A673 (cell line): ENCODE measurements at regions not wholly inside any gene's neighbourhood (a gene's known extent, or its start where the extent isn't known, plus 50 kb on each side); places are given as distances from the start of the nearest gene placed in this dataset.

Experiments
- EZH2 ChIP-seq: fragments of 200-600 bp; sonication (generic); IDR thresholded peaks from 2 replicates; pipeline ENCODE4 v1.6.1; 2017; ENCODE audit warnings: borderline replicate concordance, low read depth, mild to moderate bottlenecking, mixed read lengths, antibody characterized with exemption, low read length; ENCODE audit not compliant: poor library complexity, severe bottlenecking
- TF ChIP-seq, protein P1 (sequence below): fragments of 300-800, 200-600 bp; sonication (generic); conservative IDR thresholded peaks from 2 replicates; pipeline ENCODE4 v1.5.1; 2017; ENCODE audit warnings: low read depth, mild to moderate bottlenecking, antibody characterized with exemption, low read length, moderate library complexity, mixed read lengths

DNA sequence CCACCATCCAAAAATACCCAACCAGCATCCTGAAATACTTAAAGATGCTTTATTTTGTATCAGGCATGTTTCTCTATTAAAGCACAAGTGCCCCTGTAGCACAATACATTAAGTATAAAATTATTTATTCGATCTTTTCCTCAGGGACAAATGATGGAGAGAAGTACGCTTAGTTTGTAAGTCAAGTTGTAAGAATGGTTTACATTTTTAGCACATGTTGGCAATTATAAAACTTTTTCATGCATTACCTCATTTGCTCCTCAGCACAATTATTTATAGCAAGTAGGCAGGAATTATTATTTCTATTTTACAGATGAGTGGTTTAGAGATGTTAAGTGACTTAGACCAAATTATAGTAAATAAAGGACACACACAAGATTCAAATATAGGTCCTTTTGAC is 232.6 kb upstream of the HTR2A start:
- TF ChIP-seq, protein P1, sequence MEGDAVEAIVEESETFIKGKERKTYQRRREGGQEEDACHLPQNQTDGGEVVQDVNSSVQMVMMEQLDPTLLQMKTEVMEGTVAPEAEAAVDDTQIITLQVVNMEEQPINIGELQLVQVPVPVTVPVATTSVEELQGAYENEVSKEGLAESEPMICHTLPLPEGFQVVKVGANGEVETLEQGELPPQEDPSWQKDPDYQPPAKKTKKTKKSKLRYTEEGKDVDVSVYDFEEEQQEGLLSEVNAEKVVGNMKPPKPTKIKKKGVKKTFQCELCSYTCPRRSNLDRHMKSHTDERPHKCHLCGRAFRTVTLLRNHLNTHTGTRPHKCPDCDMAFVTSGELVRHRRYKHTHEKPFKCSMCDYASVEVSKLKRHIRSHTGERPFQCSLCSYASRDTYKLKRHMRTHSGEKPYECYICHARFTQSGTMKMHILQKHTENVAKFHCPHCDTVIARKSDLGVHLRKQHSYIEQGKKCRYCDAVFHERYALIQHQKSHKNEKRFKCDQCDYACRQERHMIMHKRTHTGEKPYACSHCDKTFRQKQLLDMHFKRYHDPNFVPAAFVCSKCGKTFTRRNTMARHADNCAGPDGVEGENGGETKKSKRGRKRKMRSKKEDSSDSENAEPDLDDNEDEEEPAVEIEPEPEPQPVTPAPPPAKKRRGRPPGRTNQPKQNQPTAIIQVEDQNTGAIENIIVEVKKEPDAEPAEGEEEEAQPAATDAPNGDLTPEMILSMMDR, result no peak
- no peak for TF ChIP-seq EZH2
